MCF 10A (cell line): ENCODE measurements at regions not wholly inside any gene's neighbourhood (a gene's known extent, or its start where the extent isn't known, plus 50 kb on each side); places are given as distances from the start of the nearest gene placed in this dataset.

Source experiments
- BruUV-seq: library from RNA; stranded (reverse); fragments of 400-500 nt; replicated peaks from 2 replicates; lab custom pipeline; 2021; lab: Mats Ljungman, UMichigan
- CTCF ChIA-PET: fragments of 300-600 bp; sonication (Branson Sonifier 250); formaldehyde crosslinking; extraction: SDS; loops from one replicate; lab custom pipeline; 2021; ENCODE audit warnings: antibody characterized with exemption, inconsistent platforms; lab: Yijun Ruan, JAX
- POLR2A ChIA-PET: fragments of 300-600, 350-650 bp; sonication (Branson Sonifier 250); formaldehyde crosslinking; extraction: SDS; loops from one replicate; lab custom pipeline; 2020; ENCODE audit warnings: antibody characterized with exemption, inconsistent platforms; lab: Yijun Ruan, JAX
- DNase-seq: peaks from one replicate; pipeline ENCODE4 v3.0.0-alpha.2; 2018; ENCODE audit not compliant: unreplicated experiment
- H3K27ac Mint-ChIP-seq: one replicate; pipeline ENCODE4 v1.8.0; 2022; ENCODE audit warnings: mild to moderate bottlenecking, low read depth, mixed read lengths; ENCODE audit not compliant: unreplicated experiment
- H3K27me3 Mint-ChIP-seq: one replicate; pipeline ENCODE4 v1.8.0; 2022; ENCODE audit warnings: mixed read lengths; ENCODE audit not compliant: insufficient read depth, unreplicated experiment
- H3K36me3 Mint-ChIP-seq: one replicate; pipeline ENCODE4 v1.8.0; 2022; ENCODE audit warnings: mild to moderate bottlenecking, moderate library complexity, mixed read lengths; ENCODE audit not compliant: insufficient read depth, unreplicated experiment
- H3K4me1 Mint-ChIP-seq: one replicate; pipeline ENCODE4 v1.8.0; 2022; ENCODE audit warnings: mixed read lengths; ENCODE audit not compliant: insufficient read depth, unreplicated experiment
- H3K4me3 Mint-ChIP-seq: one replicate; pipeline ENCODE4 v1.8.0; 2022; ENCODE audit warnings: mild to moderate bottlenecking, moderate library complexity, mixed read lengths; ENCODE audit not compliant: unreplicated experiment
- H3K9me3 Mint-ChIP-seq: one replicate; pipeline ENCODE4 v1.8.0; 2022; ENCODE audit warnings: mixed read lengths; ENCODE audit not compliant: unreplicated experiment
- CTCF ChIP-seq: fragments of 200-600 bp; IDR thresholded peaks from one replicate; pipeline ENCODE4 v1.8.0; 2022; ENCODE audit warnings: antibody characterized with exemption, mild to moderate bottlenecking; ENCODE audit not compliant: unreplicated experiment
- intact Hi-C: fragments of 100-400 bp; cut with micrococcal nuclease; formaldehyde crosslinking; loops from 2 replicates; pipeline ENCODE4 v1.14.1; 2022

GRCh38 chr16:6229186-6229585, 1103.5 kb upstream of the RBFOX1 start:
- ChIA-PET CTCF (no interaction called here), POLR2A (no interaction called here)
- no peak for DNase-seq
- TF ChIP-seq CTCF = no peak
- H3K36me3 Mint-ChIP-seq = no peaks in the 10 kb centered on the region
- peaks cover 40% of the 10 kb centered on the region for H3K9me3 Mint-ChIP-seq
- H3K4me1 Mint-ChIP-seq = no peaks in the 10 kb centered on the region
- BruUV-seq = no TSS peak
- H3K27ac Mint-ChIP-seq = no peak overlapping the region
- no peak overlapping the region for H3K4me3 Mint-ChIP-seq
- intact Hi-C loops = no loop called here
- no peaks in the 10 kb centered on the region for H3K27me3 Mint-ChIP-seq

DNA sequence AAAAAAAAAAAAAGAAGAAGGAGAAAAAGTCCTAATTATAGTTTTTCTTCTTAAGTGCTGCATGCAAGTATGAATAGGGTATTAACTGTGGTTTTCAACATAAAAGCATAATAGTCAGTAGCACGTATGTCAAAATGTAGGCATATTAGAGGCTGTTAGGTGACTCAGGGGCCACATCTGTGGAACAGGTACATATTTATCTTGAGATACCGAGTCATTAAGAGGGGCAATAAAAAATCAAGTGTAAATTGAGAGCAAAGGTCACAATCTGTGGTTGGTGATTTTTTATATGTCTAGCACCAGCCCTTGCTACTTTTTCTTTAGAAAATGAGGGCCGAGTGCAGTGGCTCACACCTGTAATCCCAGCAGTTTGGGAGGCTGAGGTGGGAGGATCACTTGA, 1113.8 kb upstream of the RBFOX1 start:
- Mint-ChIP-seq H3K27ac (no peak overlapping the region), H3K27me3 (no peaks in the 10 kb centered on the region), H3K4me1 (no peaks in the 10 kb centered on the region), H3K4me3 (no peak overlapping the region), H3K36me3 (no peaks in the 10 kb centered on the region), H3K9me3 (peaks cover 25% of the 10 kb centered on the region)
- BruUV-seq = no TSS peak
- no peak for DNase-seq
- no peak for TF ChIP-seq CTCF
- POLR2A ChIA-PET = no interaction called here
- intact Hi-C loops = no loop called here
- CTCF ChIA-PET = interaction anchor here (0.7 kb wide), 1 partner anchor 1851 kb away, joined by 3 read pairs; no protein-coding TSS in a partner anchor

DNA sequence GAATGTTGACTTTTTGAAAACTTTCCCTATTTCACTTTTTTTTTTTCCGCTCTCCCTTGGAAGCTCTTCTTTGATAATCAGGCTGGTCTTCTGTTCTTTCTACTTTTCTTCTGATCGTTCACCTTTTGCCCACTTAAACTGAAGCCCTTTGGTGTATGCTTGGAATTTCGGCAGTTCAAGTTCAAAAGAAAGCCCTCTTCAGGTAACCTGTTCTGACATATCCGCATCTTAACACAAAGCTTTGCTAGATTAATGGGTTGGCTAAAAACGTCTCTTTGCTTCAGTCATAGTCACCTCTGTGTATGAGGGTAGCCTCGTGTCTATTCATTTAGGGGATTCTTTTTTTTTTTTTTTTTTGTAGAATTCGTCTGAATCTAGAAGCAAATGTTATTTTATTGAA, 1115.8 kb upstream of the RBFOX1 start:
- Mint-ChIP-seq H3K4me1 (no peaks in the 10 kb centered on the region), H3K27ac (no peak overlapping the region), H3K36me3 (no peaks in the 10 kb centered on the region)

GRCh38 chr16:6211644-6212043, 1114.0 kb upstream of the EEF2KMT start:
- no peak overlapping the region for H3K27ac Mint-ChIP-seq
- CTCF ChIA-PET = no interaction called here
- BruUV-seq = no TSS peak
- H3K4me3 Mint-ChIP-seq = no peak overlapping the region
- no peaks in the 10 kb centered on the region for H3K4me1 Mint-ChIP-seq
- H3K27me3 Mint-ChIP-seq = no peaks in the 10 kb centered on the region
- POLR2A ChIA-PET = no interaction called here
- no peaks in the 10 kb centered on the region for H3K36me3 Mint-ChIP-seq
- no peak for TF ChIP-seq CTCF
- peaks cover 34% of the 10 kb centered on the region for H3K9me3 Mint-ChIP-seq
- intact Hi-C loops = no loop called here
- no peak for DNase-seq

More for the DNA sequence above, 1115.8 kb upstream of the RBFOX1 start:
- no TSS peak for BruUV-seq
- DNase-seq = no peak
- no peak for TF ChIP-seq CTCF
- peaks cover 25% of the 10 kb centered on the region for H3K9me3 Mint-ChIP-seq
- POLR2A ChIA-PET = no interaction called here
- H3K27me3 Mint-ChIP-seq = no peaks in the 10 kb centered on the region
- intact Hi-C loops = no loop called here
- CTCF ChIA-PET = no interaction called here
- H3K4me3 Mint-ChIP-seq = no peak overlapping the region
